Posterior vena cava (tissue), 2 donors: ENCODE measurements at regions not wholly inside any gene's neighbourhood (a gene's known extent, or its start where the extent isn't known, plus 50 kb on each side); places are given as distances from the start of the nearest gene placed in this dataset.

ENCODE experiments used
- DNase-seq: peaks from one replicate; pipeline ENCODE4 v3.0.0-alpha.2; 2020; ENCODE audit warnings: low spot score
- intact Hi-C, 2 donors: fragments of 100-400 bp; cut with DNase I; formaldehyde crosslinking; loops; one replicate each; pipeline versions ENCODE4 v1.14.1 to v1.14.2; 2022 to 2023
- donor health status: DM: yes; HTN: yes; CAD: no.
- donor health status: DM: yes; HTN: yes; CAD: no.

DNA sequence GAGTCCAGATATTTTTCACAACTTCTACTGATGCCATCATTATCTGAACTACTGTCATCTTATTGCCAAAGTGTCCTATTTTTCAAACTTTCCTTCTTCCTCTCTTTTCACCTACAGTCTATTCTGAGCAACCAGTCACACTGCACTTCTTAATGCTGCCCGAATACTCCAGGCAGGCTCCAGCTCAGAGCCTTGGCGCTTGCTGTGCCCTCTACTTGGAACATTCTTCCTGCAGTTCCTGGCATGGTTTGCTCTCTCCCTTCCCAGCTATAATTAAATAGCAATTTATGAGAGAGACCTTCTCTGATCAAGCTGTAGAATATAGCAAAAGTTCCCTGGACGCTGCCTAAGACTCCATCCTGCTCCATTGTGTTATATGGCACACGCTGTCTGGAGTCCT is 831.6 kb downstream of the QKI start:
- DNase-seq: no peak
- intact Hi-C loops: no loop called here

GRCh38 chr6:164243949-164244348 is 829.4 kb downstream of the QKI start:
- no peak for DNase-seq
- intact Hi-C loops: no loop called here

- DNase-seq: no peak
- intact Hi-C loops: no loop called here
Observed at GRCh38 chr6:164243012-164243610, 828.6 kb downstream of the QKI start.

DNA sequence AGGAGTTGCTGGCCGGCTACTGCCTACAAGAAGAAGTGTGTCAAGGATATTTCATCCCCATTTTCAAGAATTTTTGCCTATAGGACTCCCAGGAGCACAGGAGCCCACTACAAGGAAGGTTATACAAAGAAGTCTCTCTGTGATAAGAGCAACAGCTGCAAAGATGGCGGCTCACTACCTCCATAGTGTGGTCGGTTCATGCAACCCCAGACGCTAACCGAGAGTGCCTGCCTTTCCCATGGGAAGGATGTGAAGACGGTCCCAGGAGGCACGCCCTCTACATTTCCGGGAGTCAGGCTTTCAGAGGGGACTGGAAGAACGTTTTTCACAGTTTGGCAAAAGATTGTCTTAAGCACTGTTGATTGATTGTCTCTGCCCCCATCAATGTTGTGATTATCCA is 816.3 kb downstream of the QKI start:
- DNase-seq: no peak
- intact Hi-C loops: no loop called here

DNA sequence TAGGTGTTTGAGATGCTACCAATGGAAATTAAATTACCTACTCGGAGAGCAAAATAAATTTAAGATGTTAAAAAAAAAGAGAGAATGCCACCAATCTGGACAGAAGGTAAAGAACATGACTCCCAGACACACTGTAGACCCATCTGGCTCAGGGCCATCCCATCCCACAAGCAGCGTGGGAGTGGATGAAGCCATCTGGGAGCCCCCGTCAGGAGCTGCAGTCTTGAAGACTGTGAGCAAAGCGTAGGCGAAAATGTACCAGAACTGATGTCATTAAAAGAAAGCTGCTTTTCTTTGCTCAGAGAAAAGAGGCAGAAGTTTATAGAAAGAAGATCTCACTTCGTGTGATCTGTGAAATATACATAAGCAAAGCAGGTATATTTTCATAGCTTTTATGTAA is 815.7 kb downstream of the QKI start:
- no peak for DNase-seq
- intact Hi-C loops: no loop called here

- no peak for DNase-seq
- intact Hi-C loops: no loop called here
Observed at GRCh38 chr6:164229716-164230115, 815.2 kb downstream of the QKI start.

GRCh38 chr6:164227952-164228522 is 813.5 kb downstream of the QKI start:
- intact Hi-C loops: no loop called here
- no peak for DNase-seq

DNA sequence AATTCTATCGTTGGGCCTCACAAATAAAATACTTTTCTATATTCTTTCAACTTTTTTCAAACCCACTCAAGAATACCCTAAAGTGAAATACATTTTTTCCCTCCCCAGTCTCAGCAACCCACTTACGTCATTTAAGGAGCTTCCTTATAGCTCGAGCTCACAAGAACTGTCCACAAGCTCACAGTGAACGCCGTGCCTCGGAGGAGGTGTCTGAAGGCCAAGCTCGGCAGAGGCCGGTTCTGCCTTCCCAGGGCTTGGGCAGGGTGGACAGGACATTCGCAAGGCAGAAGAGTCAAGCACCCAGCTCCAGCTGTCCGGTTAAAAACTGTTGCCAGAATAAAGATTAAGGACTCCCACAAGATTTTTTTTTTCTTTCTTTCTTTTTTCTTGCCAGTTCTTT is 802.3 kb downstream of the QKI start:
- DNase-seq: no peak
- intact Hi-C loops: loop anchor here in 1 of 2 donors (5.0 kb wide), 1 partner anchor 70 kb away; no protein-coding TSS in a partner anchor

DNA sequence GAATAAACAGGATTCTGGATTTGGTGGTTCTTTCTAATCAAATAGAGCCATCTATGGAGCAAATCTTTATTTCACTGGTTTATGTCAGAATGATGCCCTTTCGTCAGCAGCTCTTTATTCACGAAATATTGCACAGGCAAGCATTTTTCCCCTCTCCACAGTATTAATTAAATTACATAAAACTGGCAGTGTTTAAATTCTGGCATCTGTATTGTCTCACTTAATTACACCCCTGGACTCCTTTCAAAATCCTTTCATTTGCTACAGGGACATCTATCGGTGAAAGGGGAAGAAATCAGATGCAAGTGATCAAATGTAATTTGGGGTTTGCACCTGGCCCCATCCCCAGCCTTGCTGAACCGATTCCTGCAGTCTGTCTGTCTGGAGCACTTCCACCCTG is 801.9 kb downstream of the QKI start:
- no peak for DNase-seq
- intact Hi-C loops: loop anchor here in 1 of 2 donors (5.0 kb wide), 1 partner anchor 69 kb away; no protein-coding TSS in a partner anchor

DNA sequence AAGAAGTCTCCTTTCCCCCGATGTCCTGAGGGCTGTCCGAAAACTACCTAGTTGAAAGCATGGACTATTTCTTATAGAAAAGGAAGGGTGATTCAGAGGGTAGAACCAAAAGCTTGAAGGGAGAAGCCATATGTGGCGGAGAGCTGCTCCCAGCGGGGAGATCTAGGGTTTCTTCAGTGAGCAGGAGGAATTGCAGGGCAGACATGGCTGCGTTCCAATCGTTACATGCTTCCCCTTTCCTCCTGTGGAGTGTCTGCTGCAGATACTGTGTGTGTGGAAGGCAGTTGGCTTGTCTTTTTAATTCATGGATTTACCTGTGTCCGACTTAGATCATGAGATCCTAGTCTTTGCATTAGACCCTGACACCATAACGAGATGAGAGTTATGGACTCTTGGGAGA is 799.5 kb downstream of the QKI start:
- DNase-seq: no peak
- intact Hi-C loops: no loop called here

DNA sequence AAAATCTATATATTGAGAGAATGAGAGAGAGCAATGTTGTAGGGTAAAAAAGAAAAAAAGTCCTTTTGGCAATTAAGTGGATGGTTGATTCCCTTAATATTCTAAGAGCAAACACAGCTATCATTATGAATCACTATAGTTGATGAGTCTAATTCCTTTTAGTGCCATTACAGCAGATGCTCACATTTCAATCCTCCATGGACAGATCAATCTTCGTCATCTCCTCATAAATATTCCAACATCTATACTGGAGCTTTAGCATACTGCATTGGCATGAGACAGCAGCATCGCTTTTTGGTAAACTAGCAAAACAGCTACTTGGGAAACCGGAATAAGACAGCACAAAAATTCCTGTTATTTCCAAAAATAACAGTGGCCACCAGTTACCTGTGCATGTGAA is 796.7 kb downstream of the QKI start:
- intact Hi-C loops: no loop called here
- DNase-seq: no peak

- intact Hi-C loops: no loop called here
Observed at GRCh38 chr6:164210783-164211182, 796.3 kb downstream of the QKI start.

GRCh38 chr6:164210323-164210722 is 795.8 kb downstream of the QKI start:
- intact Hi-C loops: no loop called here

More at GRCh38 chr6:164210783-164211182, 796.3 kb downstream of the QKI start:
- no peak for DNase-seq

DNA sequence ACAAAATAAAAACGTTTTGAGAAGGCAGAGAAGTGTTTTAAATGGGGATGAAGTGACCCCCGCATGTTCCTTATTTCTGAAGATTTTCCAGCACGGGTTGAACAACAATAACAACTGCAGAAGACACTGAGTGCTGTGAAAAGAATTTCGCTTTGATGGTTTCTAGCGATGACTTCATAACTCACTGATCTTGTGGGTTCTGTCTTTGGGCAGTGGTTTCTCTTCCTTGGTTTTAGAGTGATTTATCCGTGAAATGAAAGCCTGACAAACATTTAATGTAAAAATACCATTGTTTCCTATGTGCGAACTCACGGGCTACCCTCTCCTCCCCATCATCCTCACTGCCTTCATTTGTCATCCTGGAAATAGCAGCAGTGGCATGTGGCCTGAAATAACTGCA is 793.9 kb downstream of the QKI start:
- intact Hi-C loops: no loop called here
- no peak for DNase-seq

More at GRCh38 chr6:164210323-164210722, 795.8 kb downstream of the QKI start:
- no peak for DNase-seq

GRCh38 chr6:164206807-164207423 is 792.4 kb downstream of the QKI start:
- intact Hi-C loops: no loop called here

GRCh38 chr6:164200071-164200470 is 785.6 kb downstream of the QKI start:
- intact Hi-C loops: no loop called here
- no peak for DNase-seq

More at GRCh38 chr6:164206807-164207423, 792.4 kb downstream of the QKI start:
- DNase-seq: peak; percentile 56

DNA sequence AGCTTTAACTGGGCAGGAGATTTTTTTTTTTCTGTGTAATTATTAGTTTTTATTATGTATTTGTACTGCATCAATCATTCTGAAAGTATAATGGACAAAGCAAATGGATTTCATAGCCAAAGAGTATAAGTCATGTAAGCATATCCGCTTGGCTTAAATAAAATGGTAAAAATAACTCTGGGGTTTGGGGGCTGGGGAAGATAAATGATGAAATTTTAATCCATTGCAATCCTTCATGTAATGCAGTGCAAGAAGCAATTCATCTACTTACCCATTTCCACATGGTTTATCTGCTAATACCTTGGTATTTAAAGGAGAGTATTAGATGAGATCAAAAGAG is 781.4 kb downstream of the QKI start:
- DNase-seq: no peak
- intact Hi-C loops: no loop called here

GRCh38 chr6:164195278-164195941 is 780.9 kb downstream of the QKI start:
- no peak for DNase-seq
- intact Hi-C loops: no loop called here

GRCh38 chr6:164188861-164189260 is 774.3 kb downstream of the QKI start:
- intact Hi-C loops: no loop called here

GRCh38 chr6:164185471-164185871 is 771.0 kb downstream of the QKI start:
- intact Hi-C loops: no loop called here
- no peak for DNase-seq

More at GRCh38 chr6:164188861-164189260, 774.3 kb downstream of the QKI start:
- DNase-seq: no peak
